ENCODE measurements at regions not wholly inside any gene's neighbourhood (a gene's known extent, or its start where the extent isn't known, plus 50 kb on each side); places are given as distances from the start of the nearest gene placed in this dataset.
A peak's percentile ranks its signal among the peaks of the same experiment; 100 is the strongest.

GRCh38 chr4:43130228-43131021 lies 237.9 kb downstream of the GRXCR1 start:
- Mint-ChIP-seq H3K27ac (ENCODE audit: unreplicated experiment) (no peak overlapping the region), H3K9me3 (ENCODE audit: unreplicated experiment) (no peaks in the 10 kb centered on the region), H3K4me1 (ENCODE audit: low read depth, unreplicated experiment) (no peaks in the 10 kb centered on the region), H3K27me3 (ENCODE audit: unreplicated experiment) (no peaks in the 10 kb centered on the region), H3K4me3 (ENCODE audit: unreplicated experiment) (no peak overlapping the region), H3K36me3 (ENCODE audit: unreplicated experiment) (no peaks in the 10 kb centered on the region)
- no peak for DNase-seq
- no peak for TF ChIP-seq CTCF (IDR thresholded peaks at IDR 0.05; ENCODE audit: partially characterized antibody, unreplicated experiment)

GRCh38 chr4:43132010-43132582 lies 239.6 kb downstream of the GRXCR1 start:
- Mint-ChIP-seq H3K36me3 (ENCODE audit: unreplicated experiment) (no peaks in the 10 kb centered on the region), H3K27ac (ENCODE audit: unreplicated experiment) (no peak overlapping the region), H3K4me1 (ENCODE audit: low read depth, unreplicated experiment) (no peaks in the 10 kb centered on the region)

GRCh38 chr4:43133566-43133965 lies 241.1 kb downstream of the GRXCR1 start:
- DNase-seq = no peak
- Mint-ChIP-seq H3K27me3 (ENCODE audit: unreplicated experiment) (no peaks in the 10 kb centered on the region), H3K27ac (ENCODE audit: unreplicated experiment) (no peak overlapping the region), H3K4me1 (ENCODE audit: low read depth, unreplicated experiment) (no peaks in the 10 kb centered on the region), H3K9me3 (ENCODE audit: unreplicated experiment) (no peaks in the 10 kb centered on the region), H3K36me3 (ENCODE audit: unreplicated experiment) (no peaks in the 10 kb centered on the region), H3K4me3 (ENCODE audit: unreplicated experiment) (no peak overlapping the region)
- TF ChIP-seq CTCF (IDR thresholded peaks at IDR 0.05; ENCODE audit: partially characterized antibody, unreplicated experiment) = no peak

More at GRCh38 chr4:43132010-43132582, 239.6 kb downstream of the GRXCR1 start:
- peak; percentile 86 for TF ChIP-seq CTCF (IDR thresholded peaks at IDR 0.05; ENCODE audit: partially characterized antibody, unreplicated experiment)
- no peak overlapping the region for H3K4me3 Mint-ChIP-seq (ENCODE audit: unreplicated experiment)
- no peaks in the 10 kb centered on the region for H3K9me3 Mint-ChIP-seq (ENCODE audit: unreplicated experiment)
- H3K27me3 Mint-ChIP-seq (ENCODE audit: unreplicated experiment) = no peaks in the 10 kb centered on the region
- peak; percentile 87 for DNase-seq

- Mint-ChIP-seq H3K9me3 (ENCODE audit: unreplicated experiment) (no peaks in the 10 kb centered on the region), H3K4me1 (ENCODE audit: low read depth, unreplicated experiment) (peaks cover 2% of the 10 kb centered on the region), H3K36me3 (ENCODE audit: unreplicated experiment) (no peaks in the 10 kb centered on the region), H3K4me3 (ENCODE audit: unreplicated experiment) (no peak overlapping the region), H3K27ac (ENCODE audit: unreplicated experiment) (no peak overlapping the region), H3K27me3 (ENCODE audit: unreplicated experiment) (no peaks in the 10 kb centered on the region)
- DNase-seq = no peak
- TF ChIP-seq CTCF (IDR thresholded peaks at IDR 0.05; ENCODE audit: partially characterized antibody, unreplicated experiment) = no peak
Observed at GRCh38 chr4:43136752-43137151, 244.2 kb downstream of the GRXCR1 start.

GRCh38 chr4:43146198-43146597 lies 253.7 kb downstream of the GRXCR1 start:
- TF ChIP-seq CTCF (IDR thresholded peaks at IDR 0.05; ENCODE audit: partially characterized antibody, unreplicated experiment) = no peak
- H3K4me3 Mint-ChIP-seq (ENCODE audit: unreplicated experiment) = no peak overlapping the region
- no peaks in the 10 kb centered on the region for H3K27me3 Mint-ChIP-seq (ENCODE audit: unreplicated experiment)
- H3K9me3 Mint-ChIP-seq (ENCODE audit: unreplicated experiment) = no peaks in the 10 kb centered on the region
- no peaks in the 10 kb centered on the region for H3K36me3 Mint-ChIP-seq (ENCODE audit: unreplicated experiment)
- H3K4me1 Mint-ChIP-seq (ENCODE audit: low read depth, unreplicated experiment) = no peaks in the 10 kb centered on the region
- H3K27ac Mint-ChIP-seq (ENCODE audit: unreplicated experiment) = no peak overlapping the region
- DNase-seq = no peak
